HEK293T (cell line): ENCODE measurements at regions not wholly inside any gene's neighbourhood (a gene's known extent, or its start where the extent isn't known, plus 50 kb on each side); places are given as distances from the start of the nearest gene placed in this dataset.

Experiments used
- CTCF ChIA-PET: fragments of 350-600 bp; formaldehyde crosslinking; extraction: SDS; loops from one replicate; lab custom pipeline; 2021; ENCODE audit warnings: antibody characterized with exemption, inconsistent platforms; lab: Yijun Ruan, JAX
- POLR2A ChIA-PET: fragments of 350-600 bp; formaldehyde crosslinking; extraction: SDS; loops from one replicate; lab custom pipeline; 2020; ENCODE audit warnings: antibody characterized with exemption, inconsistent platforms; lab: Yijun Ruan, JAX
- DNase-seq: peaks from one replicate; pipeline ENCODE4 v3.0.0; 2012; ENCODE audit warnings: mixed read lengths; ENCODE audit errors: extremely low spot score
- ARNT ChIP-seq: fragments of 450-650 bp; IDR thresholded peaks from 2 replicates; pipeline ENCODE4 v1.6.1; 2017; ENCODE audit warnings: mild to moderate bottlenecking
- BHLHE40 ChIP-seq: fragments of 450-650 bp; IDR thresholded peaks from 2 replicates; pipeline ENCODE4 v1.6.1; 2016; ENCODE audit warnings: mild to moderate bottlenecking, moderate library complexity, borderline replicate concordance
- CTBP1 ChIP-seq: fragments of 450-650 bp; IDR thresholded peaks from 2 replicates; pipeline ENCODE4 v1.6.1; 2016; ENCODE audit warnings: borderline replicate concordance
- ELF4 ChIP-seq: fragments of 450-650 bp; IDR thresholded peaks from 2 replicates; pipeline ENCODE4 v1.6.1; 2017; ENCODE audit warnings: antibody characterized with exemption
- FOXA1 ChIP-seq: fragments of 450-650 bp; IDR thresholded peaks from 2 replicates; pipeline ENCODE4 v1.6.1; 2016; ENCODE audit warnings: mild to moderate bottlenecking
- FOXK2 ChIP-seq: fragments of 450-650 bp; IDR thresholded peaks from 2 replicates; pipeline ENCODE4 v1.6.1; 2016; ENCODE audit warnings: mild to moderate bottlenecking
- FOXM1 ChIP-seq: fragments of 450-650 bp; IDR thresholded peaks from 2 replicates; pipeline ENCODE4 v1.6.1; 2017; ENCODE audit warnings: mild to moderate bottlenecking, borderline replicate concordance
- HDGF ChIP-seq: fragments of 450-650 bp; IDR thresholded peaks from 2 replicates; pipeline ENCODE4 v1.6.1; 2017; ENCODE audit warnings: antibody characterized with exemption, borderline replicate concordance
- L3MBTL2 ChIP-seq: fragments of 450-650 bp; conservative IDR thresholded peaks from 2 replicates; pipeline ENCODE4 v1.6.1; 2016; ENCODE audit warnings: mild to moderate bottlenecking
- LEF1 ChIP-seq: fragments of 450-650 bp; IDR thresholded peaks from 2 replicates; pipeline ENCODE4 v1.6.1; 2017; ENCODE audit warnings: mild to moderate bottlenecking, borderline replicate concordance
- NFRKB ChIP-seq: fragments of 450-650 bp; IDR thresholded peaks from 2 replicates; pipeline ENCODE4 v1.6.1; 2016; ENCODE audit warnings: mild to moderate bottlenecking, moderate library complexity
- PKNOX1 ChIP-seq: fragments of 450-650 bp; IDR thresholded peaks from 2 replicates; pipeline ENCODE4 v1.6.1; 2016
- SP1 ChIP-seq: fragments of 450-650 bp; IDR thresholded peaks from 2 replicates; pipeline ENCODE4 v1.6.1; 2017
- SUZ12 ChIP-seq: fragments of 450-650 bp; IDR thresholded peaks from 2 replicates; pipeline ENCODE4 v1.6.1; 2016; ENCODE audit warnings: mild to moderate bottlenecking
- TARDBP ChIP-seq: fragments of 450-650 bp; IDR thresholded peaks from 2 replicates; pipeline ENCODE4 v1.6.1; 2016
- ZNF384 ChIP-seq: fragments of 450-650 bp; IDR thresholded peaks from 2 replicates; pipeline ENCODE4 v1.6.1; 2016

- ChIA-PET POLR2A (no interaction called here), CTCF (no interaction called here)
- DNase-seq: no peak
- TF ChIP-seq NFRKB (no peak), FOXA1 (no peak), TARDBP (no peak), FOXK2 (no peak), SUZ12 (no peak), HDGF (no peak)
Measured at GRCh38 chr2:160976797-160977196, 183.4 kb upstream of the TANK start.

- DNase-seq: no peak
- TF ChIP-seq SP1 (no peak), ZNF384 (no peak)
- CTCF ChIA-PET: interaction anchor here (0.8 kb wide), 1 partner anchor 17 kb away, joined by 3 read pairs; no protein-coding TSS in a partner anchor
- POLR2A ChIA-PET: no interaction called here
Measured at GRCh38 chr2:160977376-160977775, 182.9 kb upstream of the TANK start.

DNA sequence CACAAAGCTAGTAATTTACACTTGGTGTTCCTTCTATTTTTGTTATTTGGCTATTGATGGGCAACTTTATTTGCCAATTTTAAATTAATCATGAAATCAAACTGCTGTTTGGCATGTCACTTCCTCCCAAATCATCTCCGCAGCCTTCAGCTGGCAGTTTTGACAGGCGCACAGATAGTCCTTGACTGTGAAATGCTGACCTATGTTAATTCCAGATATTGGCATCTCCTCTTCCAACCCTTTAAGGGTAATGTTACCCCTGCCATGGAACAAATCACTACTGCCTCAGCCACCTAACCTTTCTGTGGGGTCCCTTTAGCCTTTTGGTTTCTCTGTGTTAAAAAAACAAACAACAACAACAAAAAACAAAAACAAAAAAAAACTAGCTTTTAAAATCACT is 182.4 kb upstream of the TANK start:
- ChIA-PET POLR2A (no interaction called here), CTCF (interaction anchor here (0.8 kb wide), 1 partner anchor 17 kb away, joined by 3 read pairs; no protein-coding TSS in a partner anchor)
- TF ChIP-seq SP1 (no peak), FOXA1 (no peak), SUZ12 (no peak), NFRKB (no peak), PKNOX1 (no peak)
- DNase-seq: no peak

GRCh38 chr2:160984426-160985077 is 175.7 kb upstream of the TANK start:
- TF ChIP-seq PKNOX1: no peak
- TF ChIP-seq FOXM1: no peak
- CTCF ChIA-PET: no interaction called here
- POLR2A ChIA-PET: no interaction called here
- DNase-seq: no peak

- ChIA-PET CTCF (no interaction called here), POLR2A (no interaction called here)
- TF ChIP-seq TARDBP (no peak), PKNOX1 (no peak), L3MBTL2 (no peak), FOXA1 (no peak), HDGF (no peak), FOXM1 (no peak), CTBP1 (no peak), ARNT (no peak), SP1 (no peak), SUZ12 (no peak), ELF4 (no peak), BHLHE40 (no peak), FOXK2 (no peak), ZNF384 (no peak), LEF1 (no peak), NFRKB (no peak)
- DNase-seq: no peak
Measured at GRCh38 chr2:160989778-160990177, 170.4 kb upstream of the TANK start.

DNA sequence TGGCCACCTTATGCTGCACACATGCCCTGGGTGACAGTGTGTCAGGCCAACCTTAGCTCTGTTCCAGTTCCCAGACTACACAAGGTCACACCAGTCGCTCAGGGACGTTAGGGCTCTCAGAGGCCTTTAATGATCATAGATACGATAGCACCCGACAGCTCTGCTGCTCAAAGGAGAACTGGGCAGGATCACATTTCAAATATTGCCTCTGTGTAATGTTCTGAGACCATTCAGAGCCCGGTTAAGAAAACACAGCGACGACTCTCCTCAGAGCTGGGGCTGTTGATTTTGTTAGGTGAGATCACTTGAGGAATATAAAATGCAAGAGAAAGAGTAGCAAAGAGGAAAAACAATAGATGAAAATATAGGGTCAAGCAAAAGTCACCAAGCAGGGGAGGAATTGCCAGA is 166.6 kb upstream of the TANK start:
- POLR2A ChIA-PET: interaction anchor here (0.6 kb wide), 1 partner anchor 11 kb away, joined by 3 read pairs; no protein-coding TSS in a partner anchor
- CTCF ChIA-PET: interaction anchor here (1.1 to 1.9 kb wide), 5 partner anchors 11 to 884 kb away, joined by 3 to 9 read pairs (median 4); no protein-coding TSS in a partner anchor
- DNase-seq: peak; percentile 28
- no peak for TF ChIP-seq BHLHE40
- no peak for TF ChIP-seq LEF1
- TF ChIP-seq HDGF: no peak
- no peak for TF ChIP-seq SUZ12
- no peak for TF ChIP-seq TARDBP
- no peak for TF ChIP-seq ARNT
- TF ChIP-seq NFRKB: no peak
- no peak for TF ChIP-seq FOXA1
- TF ChIP-seq PKNOX1: no peak
- TF ChIP-seq CTBP1: no peak
- no peak for TF ChIP-seq SP1
- TF ChIP-seq L3MBTL2: no peak; the same call in 1 of the 2 replicates
- TF ChIP-seq ELF4: no peak
- TF ChIP-seq ZNF384: no peak
- TF ChIP-seq FOXM1: no peak
- no peak for TF ChIP-seq FOXK2
